Fibroblast of lung (primary cell): ENCODE measurements at regions not wholly inside any gene's neighbourhood (a gene's known extent, or its start where the extent isn't known, plus 50 kb on each side); places are given as distances from the start of the nearest gene placed in this dataset.
"Not testable (repeated sequence)": the region's sequence is repeated elsewhere in the genome, so short reads cannot be mapped to it uniquely, and the experiment has no call there.

Experiments
- DNase-seq, 2 donors: peaks; one replicate each; pipeline versions ENCODE4 v3.0.0 to v3.0.0-alpha.2; 2010; ENCODE audit warnings: low read depth in 2 of 2
- H2AFZ ChIP-seq: 2 replicates; pipeline ENCODE4 v1.5.1; 2012; ENCODE audit warnings: low read length, control low read depth, inconsistent platforms
- H3K27ac ChIP-seq: 2 replicates; pipeline ENCODE4 v1.5.1; 2011; ENCODE audit warnings: low read length, control low read depth; ENCODE audit not compliant: insufficient read depth
- H3K27me3 ChIP-seq: 2 replicates; pipeline ENCODE4 v1.5.1; 2011; ENCODE audit warnings: mild to moderate bottlenecking, low read length; ENCODE audit not compliant: control insufficient read depth, insufficient read depth
- H3K36me3 ChIP-seq: 2 replicates; pipeline ENCODE4 v1.5.1; 2011; ENCODE audit warnings: low read length; ENCODE audit not compliant: control insufficient read depth, insufficient read depth
- H3K4me1 ChIP-seq: 2 replicates; pipeline ENCODE4 v1.5.1; 2011; ENCODE audit warnings: low read length; ENCODE audit not compliant: control insufficient read depth, insufficient read depth; ENCODE audit errors: extremely low read depth
- H3K4me2 ChIP-seq: 2 replicates; pipeline ENCODE4 v1.5.1; 2011; ENCODE audit warnings: low read length, control low read depth; ENCODE audit not compliant: insufficient read depth; ENCODE audit errors: extremely low read depth
- H3K4me3 ChIP-seq, 4 experiments: fragments of 200-600 bp in 1 of 4; sonication (generic) in 1 of 4; replicated peaks in 1 of 4; 2 replicates each; pipeline ENCODE4 v1.5.1; 2011 to 2016; ENCODE audit warnings: low read length in 4 of 4, low read depth in 3 of 4, mild to moderate bottlenecking in 3 of 4, control low read depth in 2 of 4, inconsistent platforms in 1 of 4, mixed read lengths in 1 of 4; ENCODE audit not compliant: insufficient read depth in 1 of 4; ENCODE audit errors: control extremely low read depth in 1 of 4
- H3K79me2 ChIP-seq: 2 replicates; pipeline ENCODE4 v1.5.1; 2012; ENCODE audit warnings: mild to moderate bottlenecking, low read length, inconsistent platforms; ENCODE audit not compliant: control insufficient read depth, insufficient read depth
- H3K9ac ChIP-seq: 2 replicates; pipeline ENCODE4 v1.5.1; 2011; ENCODE audit warnings: mild to moderate bottlenecking, low read length, control low read depth; ENCODE audit not compliant: insufficient read depth
- H3K9me3 ChIP-seq: 2 replicates; pipeline ENCODE4 v1.5.1; 2012; ENCODE audit warnings: low read depth, low read length; ENCODE audit not compliant: control insufficient read depth, insufficient read depth
- H4K20me1 ChIP-seq: 2 replicates; pipeline ENCODE4 v1.5.1; 2011; ENCODE audit warnings: low read length; ENCODE audit not compliant: control insufficient read depth, insufficient read depth; ENCODE audit errors: extremely low read depth

- H4K20me1 ChIP-seq, H3K27ac ChIP-seq, H3K9me3 ChIP-seq, H2AFZ ChIP-seq, H3K4me1 ChIP-seq, H3K4me2 ChIP-seq, H3K9ac ChIP-seq, H3K27me3 ChIP-seq, H3K79me2 ChIP-seq, H3K4me3 ChIP-seq, H3K36me3 ChIP-seq: not testable (repeated sequence)
- DNase-seq: peak in 1 of 2 donors; percentile 4
Measured at GRCh38 chr21:9246010-9246409, 1275.4 kb upstream of the TPTE start.

GRCh38 chr21:9246481-9247289, 1274.7 kb upstream of the TPTE start:
- DNase-seq: peak in 1 of 2 donors; percentile 2
- H2AFZ ChIP-seq: not testable (repeated sequence)

GRCh38 chr21:9247290-9247613, 1274.1 kb upstream of the TPTE start:
- H3K9ac ChIP-seq, H3K4me1 ChIP-seq, H3K27me3 ChIP-seq, H3K4me2 ChIP-seq, H3K36me3 ChIP-seq, H2AFZ ChIP-seq, DNase-seq, H3K79me2 ChIP-seq, H3K27ac ChIP-seq, H4K20me1 ChIP-seq, H3K9me3 ChIP-seq, H3K4me3 ChIP-seq: not testable (repeated sequence)

More at GRCh38 chr21:9246481-9247289, 1274.7 kb upstream of the TPTE start:
- H3K36me3 ChIP-seq, H3K4me3 ChIP-seq, H3K27me3 ChIP-seq, H3K27ac ChIP-seq, H3K9ac ChIP-seq, H3K9me3 ChIP-seq, H4K20me1 ChIP-seq, H3K79me2 ChIP-seq, H3K4me2 ChIP-seq, H3K4me1 ChIP-seq: not testable (repeated sequence)

GRCh38 chr21:9247616-9248317, 1273.6 kb upstream of the TPTE start:
- not testable (repeated sequence) for H3K36me3 ChIP-seq, H3K79me2 ChIP-seq, H3K4me2 ChIP-seq, DNase-seq, H4K20me1 ChIP-seq, H3K27ac ChIP-seq, H3K9ac ChIP-seq, H3K4me3 ChIP-seq, H3K27me3 ChIP-seq, H3K4me1 ChIP-seq, H2AFZ ChIP-seq, H3K9me3 ChIP-seq
